ENCODE measurements at regions not wholly inside any gene's neighbourhood (a gene's known extent, or its start where the extent isn't known, plus 50 kb on each side); places are given as distances from the start of the nearest gene placed in this dataset.

- Mint-ChIP-seq H3K36me3 (ENCODE audit: low read depth) (no peaks in the 10 kb centered on the region), H3K4me3 (no peak overlapping the region), H3K9me3 (peaks cover 36% of the 10 kb centered on the region), H3K27me3 (no peaks in the 10 kb centered on the region), H3K27ac (no peak overlapping the region), H3K4me1 (ENCODE audit: low read depth) (no peaks in the 10 kb centered on the region)
- intact Hi-C loops (cut with micrococcal nuclease) = no loop called here
Measured at GRCh38 chr5:19411936-19412335, 576.1 kb downstream of the CDH18 start.
